Cardiac muscle cell (in vitro differentiated cells and primary cell): ENCODE measurements at regions not wholly inside any gene's neighbourhood (a gene's known extent, or its start where the extent isn't known, plus 50 kb on each side); places are given as distances from the start of the nearest gene placed in this dataset.
A peak's percentile ranks its signal among the peaks of the same experiment; 100 is the strongest.

Experiments used
- DNase-seq, 2 donors: peaks; one replicate each; pipeline versions ENCODE4 v3.0.0 to v3.0.0-alpha.2; 2010 to 2017; ENCODE audit warnings: low read depth in 1 of 2, low spot score in 1 of 2
- H3K27ac ChIP-seq: fragments of 200-600 bp; sonication (generic); 2 replicates; pipeline ENCODE4 v1.5.1; 2016
- H3K27me3 ChIP-seq: fragments of 200-600 bp; sonication (generic); 2 replicates; pipeline ENCODE4 v1.6.0; 2016; ENCODE audit warnings: control low read depth
- H3K36me3 ChIP-seq: fragments of 200-600 bp; sonication (generic); 2 replicates; pipeline ENCODE4 v1.5.1; 2016; ENCODE audit warnings: control low read depth
- H3K4me1 ChIP-seq: fragments of 200-600 bp; sonication (generic); 2 replicates; pipeline ENCODE4 v1.8.1; 2017; ENCODE audit warnings: low read depth, mild to moderate bottlenecking, mixed run types
- H3K4me3 ChIP-seq: fragments of 200-600 bp; sonication (generic); 2 replicates; pipeline ENCODE4 v1.5.1; 2016; ENCODE audit warnings: mild to moderate bottlenecking
- H3K9me3 ChIP-seq: fragments of 200-600 bp; sonication (generic); 2 replicates; pipeline ENCODE4 v1.5.1; 2017; ENCODE audit warnings: low read depth, mild to moderate bottlenecking, control low read depth
- TF ChIP-seq, protein P1 (sequence below): IDR thresholded peaks from 2 replicates; pipeline ENCODE4 v1.5.1; 2012; ENCODE audit warnings: low read depth, mild to moderate bottlenecking, low read length

DNA sequence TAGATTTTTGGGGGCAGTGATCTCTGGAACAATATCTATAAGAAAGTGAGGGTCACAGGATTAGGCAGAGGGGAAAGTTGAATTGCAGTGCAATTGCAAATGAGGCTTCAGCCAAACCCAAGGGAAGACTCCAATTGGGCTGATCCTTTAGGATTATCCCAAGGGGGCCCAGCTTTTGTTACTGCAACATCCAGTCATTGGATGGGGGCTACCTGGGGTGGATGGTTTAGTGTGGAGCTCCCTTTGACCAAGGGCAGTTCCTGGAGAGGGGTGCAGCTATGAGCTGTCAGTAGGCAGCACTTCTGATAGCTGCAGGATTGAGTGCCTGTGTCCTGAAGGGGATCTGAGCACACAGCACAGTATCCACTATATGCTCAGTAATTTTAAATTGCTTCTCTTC, 355.2 kb upstream of the AZI2 start:
- no peaks in the 10 kb centered on the region for H3K36me3 ChIP-seq
- DNase-seq = no peak
- no peak overlapping the region for H3K27ac ChIP-seq
- H3K9me3 ChIP-seq = no peaks in the 10 kb centered on the region
- H3K27me3 ChIP-seq = no peaks in the 10 kb centered on the region
- H3K4me3 ChIP-seq = no peak overlapping the region
- no peaks in the 10 kb centered on the region for H3K4me1 ChIP-seq
- TF ChIP-seq, protein P1, sequence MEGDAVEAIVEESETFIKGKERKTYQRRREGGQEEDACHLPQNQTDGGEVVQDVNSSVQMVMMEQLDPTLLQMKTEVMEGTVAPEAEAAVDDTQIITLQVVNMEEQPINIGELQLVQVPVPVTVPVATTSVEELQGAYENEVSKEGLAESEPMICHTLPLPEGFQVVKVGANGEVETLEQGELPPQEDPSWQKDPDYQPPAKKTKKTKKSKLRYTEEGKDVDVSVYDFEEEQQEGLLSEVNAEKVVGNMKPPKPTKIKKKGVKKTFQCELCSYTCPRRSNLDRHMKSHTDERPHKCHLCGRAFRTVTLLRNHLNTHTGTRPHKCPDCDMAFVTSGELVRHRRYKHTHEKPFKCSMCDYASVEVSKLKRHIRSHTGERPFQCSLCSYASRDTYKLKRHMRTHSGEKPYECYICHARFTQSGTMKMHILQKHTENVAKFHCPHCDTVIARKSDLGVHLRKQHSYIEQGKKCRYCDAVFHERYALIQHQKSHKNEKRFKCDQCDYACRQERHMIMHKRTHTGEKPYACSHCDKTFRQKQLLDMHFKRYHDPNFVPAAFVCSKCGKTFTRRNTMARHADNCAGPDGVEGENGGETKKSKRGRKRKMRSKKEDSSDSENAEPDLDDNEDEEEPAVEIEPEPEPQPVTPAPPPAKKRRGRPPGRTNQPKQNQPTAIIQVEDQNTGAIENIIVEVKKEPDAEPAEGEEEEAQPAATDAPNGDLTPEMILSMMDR = no peak

DNA sequence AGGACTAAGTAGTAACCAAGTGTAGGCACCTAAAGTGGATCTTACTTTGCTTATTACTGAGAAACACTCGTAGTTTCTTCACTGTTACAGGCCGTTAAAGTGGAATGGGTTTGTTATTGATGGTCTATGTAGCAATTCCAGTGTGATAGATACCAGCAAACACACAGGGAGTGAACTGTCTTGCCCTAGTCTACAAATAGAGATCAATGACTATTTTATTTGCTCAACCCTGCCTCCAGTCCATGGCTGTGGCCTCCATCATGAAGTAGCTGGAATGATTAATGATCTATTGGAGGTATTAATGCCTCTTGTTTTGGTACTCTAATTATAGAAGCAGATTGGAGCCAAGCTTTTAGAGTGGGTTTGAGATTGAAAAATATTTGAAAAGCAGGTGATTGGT, 362.7 kb upstream of the AZI2 start:
- H3K27ac ChIP-seq = no peak overlapping the region

DNA sequence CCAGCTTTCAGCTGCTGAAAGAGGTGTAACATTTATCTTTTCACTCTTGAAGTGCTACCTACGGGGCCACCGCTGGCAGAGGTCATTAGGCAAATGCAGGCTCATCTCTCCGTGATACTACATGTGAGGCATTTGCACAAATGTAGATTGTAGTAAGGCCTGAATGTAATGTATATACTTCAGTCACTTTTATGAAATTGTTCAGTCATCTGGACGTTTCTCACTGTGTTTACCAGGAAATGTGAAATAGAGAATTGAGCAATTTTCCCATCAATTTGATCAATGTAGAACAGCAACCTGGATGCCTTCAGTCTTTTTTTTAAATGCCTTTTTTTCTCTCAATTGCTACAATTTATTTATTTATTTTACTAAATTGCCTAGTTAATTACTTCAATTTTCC, 368.3 kb upstream of the AZI2 start:
- H3K36me3 ChIP-seq = no peaks in the 10 kb centered on the region
- TF ChIP-seq, protein P1 = no peak
- H3K27ac ChIP-seq = no peak overlapping the region
- DNase-seq = no peak
- no peaks in the 10 kb centered on the region for H3K27me3 ChIP-seq
- H3K9me3 ChIP-seq = no peaks in the 10 kb centered on the region
- peaks cover 4% of the 10 kb centered on the region for H3K4me1 ChIP-seq
- no peak overlapping the region for H3K4me3 ChIP-seq

More for the DNA sequence above, 362.7 kb upstream of the AZI2 start:
- no peak overlapping the region for H3K4me3 ChIP-seq
- H3K36me3 ChIP-seq = no peaks in the 10 kb centered on the region
- TF ChIP-seq, protein P1 = no peak
- no peaks in the 10 kb centered on the region for H3K9me3 ChIP-seq
- DNase-seq = no peak
- H3K27me3 ChIP-seq = no peaks in the 10 kb centered on the region
- H3K4me1 ChIP-seq = no peaks in the 10 kb centered on the region

DNA sequence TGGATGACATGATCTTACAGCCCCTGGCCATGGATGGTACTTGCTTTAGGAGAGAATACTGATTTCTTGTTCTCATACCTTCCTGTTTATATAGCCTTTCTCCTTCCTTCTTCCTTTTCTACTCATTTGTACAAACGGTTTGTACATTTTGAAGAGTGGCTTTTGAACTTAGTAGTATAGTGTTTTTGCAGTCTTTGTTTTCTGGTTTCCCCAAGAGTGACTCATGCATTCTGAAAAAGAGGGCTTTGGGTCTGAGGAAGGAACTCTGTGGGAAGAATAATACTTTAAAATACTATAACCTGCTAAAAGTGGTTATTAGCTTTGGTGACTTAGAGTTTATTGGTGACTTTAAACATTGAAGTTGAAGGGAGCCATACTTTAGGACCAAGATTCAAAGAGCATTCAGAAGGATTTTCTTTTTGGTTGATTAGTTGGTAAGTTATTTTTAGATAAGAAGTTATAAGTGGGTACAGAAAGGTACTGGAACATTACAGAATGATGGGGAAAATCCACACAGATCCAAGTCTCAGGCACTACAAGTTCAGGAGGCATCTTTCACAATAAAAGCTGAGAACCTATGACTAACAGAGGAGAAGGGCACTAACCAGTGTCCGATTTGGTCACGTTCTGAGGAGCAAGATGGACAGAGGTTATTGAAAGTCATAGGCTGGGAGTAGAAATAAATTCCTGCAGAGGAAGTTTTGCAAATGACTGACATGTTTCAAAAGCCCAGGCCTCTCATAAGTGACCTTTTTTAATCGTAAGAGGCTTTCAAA, 369.6 kb upstream of the AZI2 start:
- H3K4me1 ChIP-seq = peaks cover 4% of the 10 kb centered on the region
- DNase-seq = no peak
- H3K4me3 ChIP-seq = no peak overlapping the region
- no peaks in the 10 kb centered on the region for H3K9me3 ChIP-seq
- TF ChIP-seq, protein P1 = no peak
- no peaks in the 10 kb centered on the region for H3K36me3 ChIP-seq
- no peaks in the 10 kb centered on the region for H3K27me3 ChIP-seq
- H3K27ac ChIP-seq = no peak overlapping the region

DNA sequence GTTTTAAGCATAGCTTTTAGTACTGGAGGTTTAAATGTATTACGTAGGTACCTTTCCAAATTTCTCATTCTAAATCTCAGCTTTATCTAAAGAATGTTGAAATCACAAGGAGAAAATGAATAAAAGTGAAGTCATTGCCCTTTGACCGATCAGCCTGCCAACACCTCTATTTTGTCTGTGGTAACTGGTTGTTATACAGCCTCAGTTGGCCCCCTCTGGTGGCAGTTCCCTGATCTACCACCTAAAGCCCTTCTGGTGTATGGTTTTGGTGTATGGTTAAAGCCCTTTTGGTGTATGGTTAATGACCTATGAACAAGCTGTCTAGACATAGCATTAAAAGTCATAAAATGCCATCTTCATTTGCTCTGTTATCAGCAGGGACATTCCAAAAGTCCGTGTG, 378.2 kb upstream of the AZI2 start:
- H3K4me3 ChIP-seq = no peak overlapping the region

More for the DNA sequence above, 378.2 kb upstream of the AZI2 start:
- no peaks in the 10 kb centered on the region for H3K9me3 ChIP-seq
- H3K27me3 ChIP-seq = no peaks in the 10 kb centered on the region
- H3K27ac ChIP-seq = no peak overlapping the region
- H3K36me3 ChIP-seq = no peaks in the 10 kb centered on the region
- H3K4me1 ChIP-seq = no peaks in the 10 kb centered on the region
- peak; percentile 65 to 68 for DNase-seq
- TF ChIP-seq, protein P1 = peak; percentile 71
